GM21381 (cell line): ENCODE measurements at regions not wholly inside any gene's neighbourhood (a gene's known extent, or its start where the extent isn't known, plus 50 kb on each side); places are given as distances from the start of the nearest gene placed in this dataset.
"Not testable (repeated sequence)": the region's sequence is repeated elsewhere in the genome, so short reads cannot be mapped to it uniquely, and the experiment has no call there.

Experiments used
- ATAC-seq: cut with Tn5 transposase; IDR thresholded peaks from one replicate; pipeline ENCODE4 v1.9.1; 2021; ENCODE audit warnings: mild to moderate bottlenecking, moderate library complexity; ENCODE audit not compliant: unreplicated experiment

DNA sequence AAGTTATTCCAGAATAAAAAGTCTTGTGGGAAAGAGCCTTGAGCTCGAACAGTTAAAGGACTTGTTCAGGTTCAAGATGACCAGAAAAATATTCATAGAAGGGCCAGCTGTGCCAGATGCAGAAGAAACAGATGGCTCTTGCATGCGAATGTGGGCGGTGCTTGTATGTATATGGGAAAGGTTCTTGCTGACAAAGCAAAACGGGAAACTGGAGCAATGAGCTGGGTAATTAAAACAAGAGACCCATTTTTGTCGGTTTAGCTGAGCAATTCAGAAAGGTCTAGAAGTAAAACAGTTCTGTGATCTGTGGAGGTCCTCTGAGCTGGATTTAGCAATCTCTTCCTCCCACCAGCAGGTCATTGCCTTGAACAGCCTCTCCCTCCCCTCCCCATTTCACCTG, 107.2 kb upstream of the MARK1 start:
- no peak for ATAC-seq

- not testable (repeated sequence) for ATAC-seq
Observed at GRCh38 chr1:220412382-220412781, 115.6 kb upstream of the MARK1 start.

GRCh38 chr1:220410611-220411010, 117.3 kb upstream of the MARK1 start:
- ATAC-seq, result no peak

DNA sequence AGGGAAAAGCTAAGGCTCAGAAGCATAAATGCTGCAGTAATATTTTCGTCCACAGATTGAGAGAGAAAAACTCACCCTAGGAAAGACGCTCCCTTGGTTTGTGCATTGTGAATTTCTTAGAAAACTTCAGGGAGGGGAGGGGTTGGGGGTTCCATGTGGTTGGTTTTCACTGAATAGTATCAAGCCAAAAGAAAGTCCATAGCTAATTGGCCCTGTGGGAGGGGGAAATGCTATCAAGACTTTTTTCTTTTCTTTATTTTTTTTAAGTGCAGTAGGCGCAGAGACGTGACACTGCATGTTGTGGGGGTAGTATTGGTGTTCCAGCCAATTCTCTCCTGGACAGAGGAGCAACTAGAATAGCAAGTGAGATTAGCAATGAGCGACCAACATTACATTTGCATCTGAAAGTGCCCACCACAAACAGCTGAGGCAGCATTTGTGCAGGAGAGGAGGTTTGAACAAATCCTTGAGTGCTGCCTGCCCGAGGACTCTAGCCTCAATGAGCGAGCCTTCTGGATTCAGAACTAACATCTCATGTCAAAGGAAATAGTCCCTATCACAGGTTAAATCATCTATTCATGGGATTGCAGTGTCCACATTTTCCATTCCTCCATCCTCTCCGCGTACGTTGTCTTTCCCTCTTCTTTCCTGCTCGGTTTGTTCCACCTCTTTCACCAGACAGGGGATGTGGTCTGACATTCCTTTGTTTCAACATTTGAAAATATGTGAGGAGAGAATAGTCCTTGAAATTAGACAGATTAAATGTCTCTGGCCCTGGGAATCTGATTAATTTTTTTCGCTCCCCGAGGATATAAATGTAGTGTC, 118.0 kb upstream of the MARK1 start:
- ATAC-seq, result no peak

DNA sequence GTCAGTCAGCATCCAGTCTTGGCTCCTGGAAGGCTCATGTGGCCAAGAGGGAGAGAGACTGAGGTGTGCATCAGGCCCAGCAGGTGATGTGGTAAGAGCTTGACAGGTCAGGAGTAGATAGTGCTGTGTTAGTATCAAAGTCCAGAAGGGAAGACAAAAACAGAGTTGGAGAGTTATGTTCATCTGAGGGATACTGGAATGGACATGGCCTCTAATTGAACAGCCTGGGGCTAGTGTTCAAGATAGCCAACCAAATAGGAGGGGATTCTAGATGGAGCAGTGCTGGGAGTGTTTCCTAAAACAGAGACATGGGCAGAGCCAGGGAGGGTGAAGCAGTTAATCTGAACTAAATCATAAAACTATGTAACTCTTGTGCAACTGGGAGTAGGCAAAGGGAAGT, 120.7 kb upstream of the MARK1 start:
- no peak for ATAC-seq

DNA sequence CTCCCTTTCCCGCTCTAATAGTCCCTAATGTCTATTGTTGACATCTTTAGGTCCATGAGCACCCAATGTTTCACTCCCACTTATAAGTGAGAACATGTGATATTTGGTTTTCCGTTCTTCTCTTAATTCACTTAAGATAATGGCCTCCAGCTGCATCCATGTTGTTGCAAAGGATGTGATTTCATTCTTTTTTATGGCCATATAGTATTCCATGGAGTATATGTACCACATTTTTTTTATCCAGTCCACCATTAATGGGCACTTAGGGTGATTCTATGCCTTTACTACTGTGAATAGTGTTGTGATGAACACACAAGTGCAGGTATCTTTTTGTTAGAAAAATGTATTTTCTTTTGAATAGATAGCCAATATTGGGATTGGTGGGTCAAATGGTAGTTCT, 126.0 kb upstream of the RAB3GAP2 start:
- ATAC-seq, result no peak

DNA sequence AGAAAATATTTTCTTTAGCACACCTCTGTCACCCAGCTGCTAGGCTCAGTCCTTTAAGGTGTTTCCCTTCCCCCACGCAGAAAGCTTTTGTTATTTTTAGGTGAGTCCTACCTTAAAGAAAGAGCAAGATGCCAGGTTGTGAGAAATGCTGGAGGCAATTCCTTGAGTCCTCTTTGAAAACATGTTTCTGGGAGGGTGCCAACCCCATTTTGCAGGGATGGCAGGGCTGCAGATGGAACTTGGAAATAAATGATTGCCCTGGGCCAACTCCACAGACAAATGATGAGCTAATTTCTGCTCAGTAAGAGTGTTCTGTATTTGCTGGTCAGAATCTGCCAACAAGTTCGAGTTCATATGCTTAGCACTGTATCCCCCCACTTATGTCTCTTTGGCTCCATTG, 119.2 kb upstream of the RAB3GAP2 start:
- no peak for ATAC-seq

DNA sequence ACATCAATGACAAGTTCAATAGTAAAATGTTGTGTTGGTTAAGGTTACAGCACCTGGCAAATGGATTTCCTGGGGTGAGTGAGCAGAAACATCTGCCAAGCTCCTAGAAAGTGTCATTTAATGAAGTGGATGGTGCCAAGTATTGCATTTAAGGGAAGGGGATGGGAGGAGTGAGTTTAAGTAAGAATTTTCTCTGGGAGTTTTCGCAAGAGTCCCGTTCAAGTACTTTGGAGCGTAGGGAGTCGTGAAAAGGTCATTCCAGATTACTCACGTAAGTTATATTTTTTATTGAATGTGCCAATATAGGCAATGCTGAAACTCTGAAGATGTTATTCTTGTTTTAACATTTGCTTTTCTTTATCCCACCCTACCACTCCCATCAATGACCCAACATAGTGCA, 117.4 kb upstream of the RAB3GAP2 start:
- no peak for ATAC-seq

DNA sequence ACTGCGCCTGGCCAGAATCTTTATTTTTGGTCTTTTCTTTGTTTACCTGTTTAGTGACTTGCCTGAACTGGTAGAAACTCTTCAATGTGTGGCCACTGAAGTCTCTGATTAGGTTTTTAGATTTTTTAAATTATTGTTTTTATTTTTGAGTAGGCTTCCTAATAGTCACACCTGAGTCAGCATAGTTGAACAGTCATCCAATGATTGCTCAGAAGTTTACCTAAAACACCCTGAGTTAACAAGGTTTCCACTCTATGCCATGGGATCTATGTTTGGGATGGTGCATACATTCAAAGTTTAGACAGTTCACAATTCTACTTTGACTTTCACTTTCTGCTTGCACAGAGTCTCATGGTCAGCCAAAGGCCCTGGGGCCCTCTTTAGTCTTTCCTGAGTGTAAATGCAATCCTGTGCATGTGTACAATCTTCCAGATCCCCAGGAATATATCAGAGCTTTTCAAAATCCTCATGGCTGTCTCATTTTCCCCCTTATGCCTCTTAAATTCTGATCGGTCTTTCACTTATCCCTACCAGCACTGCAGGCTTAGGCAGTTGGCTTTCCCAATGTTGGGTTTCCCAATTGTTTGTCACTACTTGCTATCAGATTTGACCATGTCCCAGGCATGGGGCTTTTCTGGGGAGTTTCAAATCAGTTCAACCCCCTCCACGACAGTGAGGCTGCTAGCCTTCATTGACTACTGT, 114.4 kb upstream of the RAB3GAP2 start:
- ATAC-seq, result no peak

- ATAC-seq, result no peak
Observed at GRCh38 chr1:220385158-220385557, 112.9 kb upstream of the RAB3GAP2 start.

GRCh38 chr1:220382994-220383393, 110.7 kb upstream of the RAB3GAP2 start:
- ATAC-seq, result no peak

- ATAC-seq, result peak; percentile 40
Observed at GRCh38 chr1:220380885-220381284, 108.6 kb upstream of the RAB3GAP2 start.

GRCh38 chr1:220378571-220379302, 106.5 kb upstream of the RAB3GAP2 start:
- no peak for ATAC-seq

GRCh38 chr1:220375715-220376114, 103.5 kb upstream of the RAB3GAP2 start:
- no peak for ATAC-seq

DNA sequence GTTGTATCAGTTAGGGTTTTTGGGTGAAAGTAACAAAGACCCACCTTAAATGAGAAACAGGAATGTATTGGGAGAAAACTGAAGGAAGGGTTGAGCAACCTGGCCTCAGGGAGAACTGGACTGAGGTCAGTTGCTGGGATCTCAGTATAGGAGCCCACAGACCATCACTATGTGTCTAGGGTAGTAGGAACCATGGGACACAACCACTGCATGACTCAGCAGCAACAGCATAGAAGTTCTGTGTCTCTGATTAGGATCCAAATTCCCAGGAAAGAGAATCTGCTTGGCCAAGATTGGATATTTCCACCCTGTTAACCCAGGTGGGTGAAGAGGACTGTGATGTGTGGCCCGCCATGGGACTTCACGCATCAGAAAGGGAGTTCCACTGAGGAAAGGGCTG, 102.2 kb upstream of the RAB3GAP2 start:
- ATAC-seq, result no peak

GRCh38 chr1:220372451-220372850, 100.2 kb upstream of the RAB3GAP2 start:
- ATAC-seq, result no peak

GRCh38 chr1:220371324-220371723, 99.1 kb upstream of the RAB3GAP2 start:
- ATAC-seq, result no peak

GRCh38 chr1:220370041-220370700, 97.9 kb upstream of the RAB3GAP2 start:
- no peak for ATAC-seq

DNA sequence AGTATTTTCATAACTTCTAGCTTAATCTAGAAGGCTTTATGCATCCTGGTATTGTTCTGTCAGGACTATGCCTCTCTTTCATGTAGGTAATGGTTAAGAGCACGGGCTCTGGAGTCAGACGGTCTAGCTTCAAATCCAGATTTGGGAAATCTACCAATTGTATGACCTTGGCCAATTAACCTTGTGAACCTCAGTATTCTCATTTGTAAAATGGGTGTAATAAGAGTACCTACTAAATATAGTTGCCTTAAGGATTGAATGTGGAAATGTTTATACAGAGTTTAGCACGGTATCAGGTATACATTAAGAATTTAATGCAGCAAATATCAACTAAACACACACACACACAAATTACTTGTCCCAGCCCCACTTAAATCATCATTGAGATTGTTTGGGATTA, 97.3 kb upstream of the RAB3GAP2 start:
- no peak for ATAC-seq

DNA sequence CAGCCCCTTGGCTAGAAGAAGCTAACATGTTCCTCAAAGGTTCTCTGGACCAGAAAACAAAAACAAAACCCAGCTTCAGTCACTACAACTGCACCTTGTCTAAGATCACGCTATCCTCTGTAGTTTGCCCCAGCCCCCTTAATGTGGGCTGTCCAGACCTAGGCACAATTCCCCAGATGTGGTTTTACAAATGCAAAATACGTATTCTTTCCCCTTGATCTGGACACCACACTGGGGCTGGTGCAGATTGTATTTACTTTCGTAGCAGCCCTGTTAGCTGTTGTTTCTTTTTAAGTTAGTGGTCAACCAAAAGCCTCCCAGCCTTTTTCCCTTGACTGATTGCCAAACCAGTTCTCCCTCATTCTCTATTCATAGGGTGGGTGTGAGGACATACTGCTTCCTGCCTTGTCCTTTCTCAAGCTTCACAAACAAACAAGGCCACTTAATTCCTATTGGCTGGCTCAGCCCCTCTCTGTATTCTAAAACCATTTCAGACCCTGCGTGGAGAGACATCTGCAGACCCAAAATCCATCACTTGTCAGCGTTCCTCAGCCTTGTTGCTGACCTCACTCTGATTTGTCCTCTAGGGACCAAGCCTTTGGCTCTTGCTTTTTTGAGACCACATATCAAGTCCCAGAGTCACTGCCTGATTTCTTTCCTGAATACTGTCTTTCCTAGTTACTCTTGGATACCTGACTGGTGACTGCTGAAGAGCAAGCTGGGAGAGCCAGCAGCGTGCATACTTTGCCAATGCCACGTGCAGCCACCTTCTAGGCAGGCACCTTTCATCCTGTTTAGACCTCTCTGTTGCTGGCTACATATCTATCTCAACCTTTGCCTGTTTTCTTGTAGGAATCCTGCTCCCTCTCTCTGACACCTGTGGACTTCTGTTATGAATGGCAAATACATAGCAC, 96.4 kb upstream of the RAB3GAP2 start:
- no peak for ATAC-seq
